Endothelial cell of umbilical vein (primary cell): ENCODE measurements at regions not wholly inside any gene's neighbourhood (a gene's known extent, or its start where the extent isn't known, plus 50 kb on each side); places are given as distances from the start of the nearest gene placed in this dataset.

Source experiments
- BruUV-seq: library from RNA; stranded (reverse); fragments of 400-500 nt; replicated peaks from 2 replicates; lab custom pipeline; 2021; lab: Mats Ljungman, UMichigan
- CTCF ChIA-PET: fragments of 300-600, 350-600 bp; sonication (Branson Sonifier 250); formaldehyde crosslinking; loops from one replicate; lab custom pipeline; 2021; ENCODE audit warnings: antibody characterized with exemption, inconsistent platforms; lab: Charles Lee
- POLR2A ChIA-PET: fragments of 300-600, 350-600 bp; sonication (Branson Sonifier 250); formaldehyde crosslinking; loops from one replicate; lab custom pipeline; 2021; ENCODE audit warnings: antibody characterized with exemption, inconsistent platforms; lab: Charles Lee
- DNase-seq: peaks from one replicate; pipeline ENCODE4 v3.0.0-alpha.2; 2011; ENCODE audit warnings: low read depth, low spot score
- FAIRE-seq: peaks from 2 replicates; lab custom pipeline; 2011; peaks lifted over from hg19 to GRCh38; lab: Jason Lieb, UNC
- H2AFZ ChIP-seq: 2 replicates; pipeline ENCODE4 v1.6.0; 2012; ENCODE audit warnings: low read depth, low read length, control low read depth, inconsistent platforms
- H3K27ac ChIP-seq: 2 replicates; pipeline ENCODE4 v1.5.1; 2011; ENCODE audit warnings: low read depth, mild to moderate bottlenecking, control low read depth, low read length, moderate library complexity; ENCODE audit not compliant: insufficient read depth
- H3K27me3 ChIP-seq, 2 experiments: 2 replicates each; pipeline versions ENCODE4 v1.6.0 to v1.6.1; 2011; ENCODE audit warnings: low read length in 2 of 2, mixed read lengths in 1 of 2; ENCODE audit not compliant: control insufficient read depth in 2 of 2, insufficient read depth in 2 of 2
- H3K36me3 ChIP-seq, 2 experiments: 2 replicates in 1 of 2; 3 replicates in 1 of 2; pipeline ENCODE4 v1.5.1; 2011; ENCODE audit warnings: low read length in 2 of 2, mild to moderate bottlenecking in 1 of 2, moderate library complexity in 1 of 2; ENCODE audit not compliant: control insufficient read depth in 2 of 2, insufficient read depth in 2 of 2; ENCODE audit errors: extremely low read depth in 1 of 2
- H3K4me1 ChIP-seq: 3 replicates; pipeline ENCODE4 v1.5.1; 2011; ENCODE audit warnings: mild to moderate bottlenecking, low read length; ENCODE audit not compliant: control insufficient read depth, insufficient read depth; ENCODE audit errors: extremely low read depth
- H3K4me2 ChIP-seq: 2 replicates; pipeline ENCODE4 v1.6.1; 2011; ENCODE audit warnings: low read length, control low read depth, mixed read lengths; ENCODE audit not compliant: insufficient read depth
- H3K4me3 ChIP-seq, 3 experiments: fragments of 200-600 bp in 1 of 3; sonication (generic), shearing (Covaris generic) in 1 of 3; replicated peaks in 1 of 3; 2 replicates each; pipeline ENCODE4 v1.5.1; 2011 to 2016; ENCODE audit warnings: control low read depth in 3 of 3, low read length in 3 of 3, mild to moderate bottlenecking in 2 of 3, inconsistent platforms in 1 of 3, low read depth in 1 of 3, moderate library complexity in 1 of 3; ENCODE audit not compliant: insufficient read depth in 1 of 3
- H3K79me2 ChIP-seq: 2 replicates; pipeline ENCODE4 v1.6.0; 2012; ENCODE audit warnings: low read length, inconsistent platforms; ENCODE audit not compliant: control insufficient read depth, insufficient read depth
- H3K9ac ChIP-seq: replicated peaks from 2 replicates; pipeline ENCODE3; 2011; ENCODE audit warnings: low read length, control low read depth; ENCODE audit not compliant: insufficient read depth; ENCODE audit errors: extremely low read depth
- H3K9me1 ChIP-seq: replicated peaks from 3 replicates; pipeline ENCODE4 v1.6.0; 2011; ENCODE audit warnings: mild to moderate bottlenecking, low read length; ENCODE audit not compliant: control insufficient read depth, insufficient read depth; ENCODE audit errors: extremely low read depth
- H3K9me3 ChIP-seq: replicated peaks from 2 replicates; pipeline ENCODE4 v1.5.1; 2012; ENCODE audit warnings: low read length, inconsistent platforms; ENCODE audit not compliant: control insufficient read depth, insufficient read depth
- H4K20me1 ChIP-seq: replicated peaks from 2 replicates; pipeline ENCODE3; 2011; ENCODE audit warnings: mild to moderate bottlenecking, low read length; ENCODE audit not compliant: control insufficient read depth, insufficient read depth; ENCODE audit errors: extremely low read depth
- CTCF ChIP-seq, 2 donors: IDR thresholded peaks; 1 replicate in 1 of 2; 2 replicates in 1 of 2; pipeline ENCODE4 v1.5.1; 2011; ENCODE audit warnings: low read length in 2 of 2, mild to moderate bottlenecking in 2 of 2, moderate library complexity in 2 of 2, control low read depth in 1 of 2, inconsistent platforms in 1 of 2, low read depth in 1 of 2; ENCODE audit not compliant: insufficient read depth in 1 of 2; ENCODE audit errors: extremely low read depth in 1 of 2
- EZH2 ChIP-seq: IDR thresholded peaks from 2 replicates; pipeline ENCODE4 v1.6.1; 2012; ENCODE audit warnings: borderline replicate concordance, low read depth, mild to moderate bottlenecking, moderate library complexity, low read length, inconsistent platforms; ENCODE audit not compliant: severe bottlenecking
- FOS ChIP-seq: IDR thresholded peaks from 2 replicates; pipeline ENCODE4 v1.6.1; 2011; ENCODE audit warnings: mild to moderate bottlenecking, low read length, moderate library complexity, borderline replicate concordance; ENCODE audit not compliant: insufficient read depth
- GATA2 ChIP-seq: IDR thresholded peaks from 2 replicates; pipeline ENCODE4 v1.7.0; 2011; ENCODE audit warnings: low read depth, mild to moderate bottlenecking, moderate library complexity, mixed read lengths, low read length; ENCODE audit not compliant: insufficient read length, insufficient read depth
- JUN ChIP-seq: IDR thresholded peaks from 2 replicates; pipeline ENCODE4 v1.6.1; 2011; ENCODE audit warnings: borderline replicate concordance, low read depth; ENCODE audit not compliant: insufficient read length, insufficient read depth
- MAX ChIP-seq: IDR thresholded peaks from 2 replicates; pipeline ENCODE4 v1.6.1; 2011; ENCODE audit not compliant: insufficient read depth, insufficient read length
- MYC ChIP-seq: IDR thresholded peaks from one replicate; pipeline ENCODE4 v1.6.1; 2011; ENCODE audit warnings: mild to moderate bottlenecking, low read depth, low read length
- POLR2A ChIP-seq: IDR thresholded peaks from 2 replicates; pipeline ENCODE4 v1.6.1; 2012; ENCODE audit warnings: low read depth, mild to moderate bottlenecking, control low read depth, low read length
- POLR2AphosphoS5 ChIP-seq: IDR thresholded peaks from 2 replicates; pipeline ENCODE4 v1.6.1; 2012; ENCODE audit warnings: low read depth, mild to moderate bottlenecking, control low read depth, low read length, moderate library complexity; ENCODE audit not compliant: insufficient read depth
- dilution Hi-C: fragments of 300-500 bp; cut with MboI; formaldehyde crosslinking; loops from one replicate; pipeline ENCODE4 v1.15.0; 2019; ENCODE audit warnings: low sequenced_read_pairs; ENCODE audit not compliant: extremely low pct_ligation_motif_present
- intact Hi-C: fragments of 100-400 bp; cut with micrococcal nuclease; formaldehyde crosslinking; loops from one replicate; pipeline ENCODE4 v1.10.0; 2022

GRCh38 chr2:211129798-211130197 is 573.4 kb downstream of the CPS1 start:
- POLR2A ChIA-PET: no interaction called here
- no peak for DNase-seq

GRCh38 chr2:211132046-211132445 is 575.6 kb downstream of the CPS1 start:
- Histone ChIP-seq H3K4me2 (peak overlapping the region; percentile 42), H3K36me3 (no peaks in the 10 kb centered on the region), H3K9me1 (no peaks in the 10 kb centered on the region), H3K27ac (peak overlapping the region; percentile 8), H2AFZ (no peak overlapping the region), H3K4me3 (no peak overlapping the region), H3K9ac (no peak overlapping the region), H3K79me2 (no peaks in the 10 kb centered on the region), H4K20me1 (no peaks in the 10 kb centered on the region), H3K9me3 (no peaks in the 10 kb centered on the region), H3K4me1 (peaks cover 14% of the 10 kb centered on the region), H3K27me3 (no peaks in the 10 kb centered on the region)
- ChIA-PET POLR2A (no interaction called here), CTCF (interaction anchor here (1.1 to 2.4 kb wide), 2 partner anchors 26 to 49 kb away, joined by 3 to 11 read pairs; no protein-coding TSS in a partner anchor)
- dilution Hi-C loops (no loop called here), intact Hi-C loops (loop anchor here (5.0 kb wide), 1 partner anchor 275 kb away; no protein-coding TSS in a partner anchor)
- FAIRE-seq (peak; percentile 21), DNase-seq (no peak)
- TF ChIP-seq GATA2: no peak
- TF ChIP-seq FOS: no peak
- no peak for TF ChIP-seq POLR2AphosphoS5
- no peak for TF ChIP-seq EZH2
- TF ChIP-seq JUN: no peak
- no peak for TF ChIP-seq POLR2A
- TF ChIP-seq MAX: no peak
- TF ChIP-seq CTCF (IDR thresholded peaks at IDR 0.05; ENCODE audit: extremely low read depth in 1 of 2, insufficient read depth in 1 of 2, low read depth in 1 of 2, low read length in 2 of 2): no peak
- no peak for TF ChIP-seq MYC
- BruUV-seq: no TSS peak

More at GRCh38 chr2:211129798-211130197, 573.4 kb downstream of the CPS1 start:
- no peak overlapping the region for H2AFZ ChIP-seq
- BruUV-seq: no TSS peak
- H3K27me3 ChIP-seq: no peaks in the 10 kb centered on the region
- no peak overlapping the region for H3K27ac ChIP-seq
- FAIRE-seq: no peak
- dilution Hi-C loops (no loop called here), intact Hi-C loops (loop anchor here (5.0 kb wide), 1 partner anchor 278 kb away; no protein-coding TSS in a partner anchor)
- H3K36me3 ChIP-seq: no peaks in the 10 kb centered on the region
- no peaks in the 10 kb centered on the region for H3K9me1 ChIP-seq
- H4K20me1 ChIP-seq: no peaks in the 10 kb centered on the region
- CTCF ChIA-PET: interaction anchor here (1.0 kb wide), 1 partner anchor 44 kb away, joined by 3 read pairs; no protein-coding TSS in a partner anchor
- H3K4me1 ChIP-seq: peaks cover 14% of the 10 kb centered on the region
- no peak overlapping the region for H3K9ac ChIP-seq
- TF ChIP-seq EZH2 (no peak), JUN (no peak)
- no peak overlapping the region for H3K4me3 ChIP-seq
- no peaks in the 10 kb centered on the region for H3K79me2 ChIP-seq
- H3K4me2 ChIP-seq: no peak overlapping the region
- H3K9me3 ChIP-seq: no peaks in the 10 kb centered on the region
